A673 (cell line): ENCODE measurements at regions not wholly inside any gene's neighbourhood (a gene's known extent, or its start where the extent isn't known, plus 50 kb on each side); places are given as distances from the start of the nearest gene placed in this dataset.

ENCODE experiments used
- CTCF ChIP-seq: fragments of 300-800, 200-600 bp; sonication (generic); conservative IDR thresholded peaks from 2 replicates; pipeline ENCODE4 v1.5.1; 2017; ENCODE audit warnings: low read depth, mild to moderate bottlenecking, antibody characterized with exemption, low read length, moderate library complexity, mixed read lengths
- EZH2 ChIP-seq: fragments of 200-600 bp; sonication (generic); IDR thresholded peaks from 2 replicates; pipeline ENCODE4 v1.6.1; 2017; ENCODE audit warnings: borderline replicate concordance, low read depth, mild to moderate bottlenecking, mixed read lengths, antibody characterized with exemption, low read length; ENCODE audit not compliant: poor library complexity, severe bottlenecking

GRCh38 chr3:187949093-187949820 is 204.0 kb upstream of the BCL6 start:
- TF ChIP-seq CTCF (no peak), EZH2 (no peak)
